ENCODE measurements at regions not wholly inside any gene's neighbourhood (a gene's known extent, or its start where the extent isn't known, plus 50 kb on each side); places are given as distances from the start of the nearest gene placed in this dataset.

GRCh38 chr6:14488180-14488579 lies 370.6 kb downstream of the CD83 start:
- TF ChIP-seq EP300 (IDR thresholded peaks at IDR 0.05), result no peak
- no peak for TF ChIP-seq CTCF (IDR thresholded peaks at IDR 0.05)
- no peak for TF ChIP-seq POLR2A (IDR thresholded peaks at IDR 0.05)

Data from sigmoid colon (tissue), 4 donors.